Cardiac muscle cell (in vitro differentiated cells and primary cell): ENCODE measurements at regions not wholly inside any gene's neighbourhood (a gene's known extent, or its start where the extent isn't known, plus 50 kb on each side); places are given as distances from the start of the nearest gene placed in this dataset.

Experiments
- DNase-seq, 2 donors: peaks; one replicate each; pipeline versions ENCODE4 v3.0.0 to v3.0.0-alpha.2; 2010 to 2017; ENCODE audit warnings: low read depth in 1 of 2, low spot score in 1 of 2
- H3K27ac ChIP-seq: fragments of 200-600 bp; sonication (generic); 2 replicates; pipeline ENCODE4 v1.5.1; 2016
- H3K27me3 ChIP-seq: fragments of 200-600 bp; sonication (generic); 2 replicates; pipeline ENCODE4 v1.6.0; 2016; ENCODE audit warnings: control low read depth
- H3K36me3 ChIP-seq: fragments of 200-600 bp; sonication (generic); 2 replicates; pipeline ENCODE4 v1.5.1; 2016; ENCODE audit warnings: control low read depth
- H3K4me1 ChIP-seq: fragments of 200-600 bp; sonication (generic); 2 replicates; pipeline ENCODE4 v1.8.1; 2017; ENCODE audit warnings: low read depth, mild to moderate bottlenecking, mixed run types
- H3K4me3 ChIP-seq: fragments of 200-600 bp; sonication (generic); 2 replicates; pipeline ENCODE4 v1.5.1; 2016; ENCODE audit warnings: mild to moderate bottlenecking
- H3K9me3 ChIP-seq: fragments of 200-600 bp; sonication (generic); 2 replicates; pipeline ENCODE4 v1.5.1; 2017; ENCODE audit warnings: low read depth, mild to moderate bottlenecking, control low read depth
- CTCF ChIP-seq: IDR thresholded peaks from 2 replicates; pipeline ENCODE4 v1.5.1; 2012; ENCODE audit warnings: low read depth, mild to moderate bottlenecking, low read length

- no peak overlapping the region for H3K27ac ChIP-seq
- no peak overlapping the region for H3K4me3 ChIP-seq
- no peak for TF ChIP-seq CTCF
- H3K36me3 ChIP-seq: no peaks in the 10 kb centered on the region
- H3K4me1 ChIP-seq: peaks cover 20% of the 10 kb centered on the region
- no peak for DNase-seq
- H3K9me3 ChIP-seq: no peaks in the 10 kb centered on the region
- H3K27me3 ChIP-seq: no peaks in the 10 kb centered on the region
These were observed 103.8 kb downstream of the TOMM20 start for GRCh38 chr1:235024711-235025421.

GRCh38 chr1:235023711-235024439 lies 104.8 kb downstream of the TOMM20 start:
- Histone ChIP-seq H3K27ac (peak overlapping the region; percentile 35), H3K4me3 (no peak overlapping the region), H3K9me3 (no peaks in the 10 kb centered on the region), H3K36me3 (no peaks in the 10 kb centered on the region), H3K27me3 (no peaks in the 10 kb centered on the region), H3K4me1 (peaks cover 20% of the 10 kb centered on the region)
- no peak for DNase-seq
- TF ChIP-seq CTCF: no peak

- peak overlapping the region; percentile 35 for H3K27ac ChIP-seq
- H3K27me3 ChIP-seq: no peaks in the 10 kb centered on the region
- H3K4me1 ChIP-seq: peaks cover 20% of the 10 kb centered on the region
- DNase-seq: no peak
- TF ChIP-seq CTCF: no peak
- no peaks in the 10 kb centered on the region for H3K36me3 ChIP-seq
- H3K4me3 ChIP-seq: no peak overlapping the region
- H3K9me3 ChIP-seq: no peaks in the 10 kb centered on the region
These were observed 105.5 kb downstream of the TOMM20 start for GRCh38 chr1:235022981-235023710.

GRCh38 chr1:235022341-235022980 lies 106.2 kb downstream of the TOMM20 start:
- Histone ChIP-seq H3K9me3 (no peaks in the 10 kb centered on the region), H3K4me1 (peaks cover 20% of the 10 kb centered on the region), H3K4me3 (no peak overlapping the region), H3K27ac (peak overlapping the region; percentile 35), H3K27me3 (no peaks in the 10 kb centered on the region), H3K36me3 (no peaks in the 10 kb centered on the region)
- peak; percentile 28 to 38 for DNase-seq
- no peak for TF ChIP-seq CTCF

DNA sequence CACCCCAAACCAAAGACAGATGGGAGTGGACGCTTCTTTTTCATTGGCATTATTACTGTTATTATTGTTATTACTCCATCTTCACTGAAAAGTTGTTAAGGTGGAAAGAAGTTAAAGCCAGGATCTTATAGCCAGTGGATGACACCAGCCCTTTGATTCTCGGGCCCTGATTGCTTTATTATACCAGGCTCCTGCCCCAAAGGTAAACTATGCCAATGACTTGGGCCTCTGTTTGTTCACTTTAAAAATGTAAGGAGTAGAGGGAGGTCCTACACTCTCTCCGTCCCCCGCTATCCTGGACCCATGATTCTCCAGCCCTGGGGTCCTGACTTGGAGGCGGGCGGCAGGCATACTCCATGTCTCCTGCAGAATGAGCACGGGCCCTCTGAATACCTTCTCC lies 106.8 kb downstream of the TOMM20 start:
- no peak for DNase-seq
- Histone ChIP-seq H3K4me3 (no peak overlapping the region), H3K9me3 (no peaks in the 10 kb centered on the region), H3K27me3 (no peaks in the 10 kb centered on the region), H3K36me3 (no peaks in the 10 kb centered on the region), H3K27ac (peak overlapping the region; percentile 35), H3K4me1 (peaks cover 20% of the 10 kb centered on the region)
- no peak for TF ChIP-seq CTCF
